BE2C (cell line): ENCODE measurements at regions not wholly inside any gene's neighbourhood (a gene's known extent, or its start where the extent isn't known, plus 50 kb on each side); places are given as distances from the start of the nearest gene placed in this dataset.

Experiments used
- DNase-seq: peaks from one replicate; pipeline ENCODE4 v3.0.0-alpha.2; 2020
- H3K27me3 ChIP-seq: fragments of 250-450 bp; sonication (Bioruptor Pico); 2 replicates; pipeline ENCODE4 v1.5.1; 2020; ENCODE audit warnings: mild to moderate bottlenecking
- H3K36me3 ChIP-seq: fragments of 250-450 bp; sonication (Bioruptor Pico); 2 replicates; pipeline ENCODE4 v1.5.1; 2020; ENCODE audit warnings: mild to moderate bottlenecking
- H3K4me1 ChIP-seq: fragments of 250-450 bp; sonication (Bioruptor Pico); 2 replicates; pipeline ENCODE4 v1.5.1; 2020
- H3K4me3 ChIP-seq: 2 replicates; pipeline ENCODE4 v1.5.1; 2011; ENCODE audit warnings: low read depth, low read length
- H3K9me3 ChIP-seq: fragments of 250-450 bp; sonication (Bioruptor Pico); 2 replicates; pipeline ENCODE4 v1.5.1; 2020
- TF ChIP-seq, protein P1 (sequence below): IDR thresholded peaks from 2 replicates; pipeline ENCODE4 v1.5.1; 2012; ENCODE audit warnings: mild to moderate bottlenecking, low read depth, low read length

DNA sequence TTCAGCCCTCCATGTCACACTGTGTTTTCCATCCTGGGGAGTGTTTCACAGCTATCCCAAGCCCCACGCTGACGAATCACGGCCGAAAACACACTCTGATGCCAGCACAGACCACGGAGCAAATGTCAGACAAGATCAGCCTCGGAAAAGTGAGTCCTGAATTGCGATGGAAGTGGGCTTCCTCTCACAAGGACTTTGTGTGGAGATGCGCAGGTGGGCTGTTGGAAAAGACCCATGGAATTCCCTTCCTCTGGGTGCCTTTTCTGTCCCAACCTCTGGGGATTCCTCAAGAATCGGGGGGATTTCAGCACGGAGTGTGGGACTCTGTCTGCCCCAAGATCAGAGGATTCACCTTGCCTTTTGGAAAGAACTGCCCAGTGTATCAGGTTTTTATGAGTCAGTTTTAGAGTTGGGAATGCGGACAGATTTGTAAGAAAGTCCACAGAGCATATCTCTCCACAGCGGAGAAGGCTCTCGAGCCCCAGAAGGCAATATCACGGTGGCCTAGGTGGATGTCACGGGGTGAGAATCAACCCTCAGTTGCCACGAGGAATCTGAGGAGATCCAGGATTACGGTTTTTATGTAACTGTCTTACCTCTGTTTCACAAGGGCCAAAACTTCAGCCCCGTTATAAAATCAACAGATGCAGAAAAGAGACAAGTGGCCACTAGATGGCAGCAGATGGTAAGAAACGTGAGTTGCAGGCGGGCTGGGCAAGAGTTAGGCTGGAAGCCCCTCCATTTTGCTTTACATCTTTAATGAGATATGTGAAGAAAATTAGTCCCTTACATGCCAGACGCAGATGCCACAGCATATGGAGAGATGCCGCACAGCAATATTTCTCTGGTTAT, 201.9 kb downstream of the DAD1 start:
- no peaks in the 10 kb centered on the region for H3K36me3 ChIP-seq

DNA sequence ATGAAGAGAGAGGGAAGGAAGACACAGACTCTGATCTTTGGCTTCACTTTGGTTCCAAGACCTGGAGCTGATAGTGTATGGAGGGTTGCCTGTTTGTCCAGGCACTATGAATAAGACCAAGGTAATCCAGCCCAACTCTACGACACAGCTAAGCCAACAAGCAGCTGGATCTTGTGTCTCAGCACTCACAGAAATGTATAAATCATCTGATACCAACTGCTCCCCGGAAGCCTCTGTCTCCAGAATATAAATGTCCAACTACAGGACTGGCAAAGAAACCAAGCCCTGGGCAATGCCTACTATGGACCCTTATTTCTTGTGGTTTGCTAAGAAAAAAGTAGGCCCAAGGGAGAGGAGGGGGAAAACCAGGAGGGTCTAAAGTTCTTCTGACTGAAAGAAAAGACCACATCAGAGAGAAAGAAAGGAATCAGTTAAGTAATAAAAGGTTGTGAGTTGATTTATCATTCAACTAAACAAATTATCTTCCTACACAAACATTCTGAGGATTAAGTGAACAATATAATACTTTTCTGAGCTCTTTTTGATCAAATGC, 204.0 kb downstream of the DAD1 start:
- H3K27me3 ChIP-seq, result peaks cover 67% of the 10 kb centered on the region

More for the DNA sequence above, 201.9 kb downstream of the DAD1 start:
- Histone ChIP-seq H3K4me3 (peak overlapping the region; percentile 21), H3K4me1 (no peaks in the 10 kb centered on the region), H3K9me3 (no peaks in the 10 kb centered on the region), H3K27me3 (peaks cover 46% of the 10 kb centered on the region)
- DNase-seq, result peak; percentile 82
- TF ChIP-seq, protein P1, sequence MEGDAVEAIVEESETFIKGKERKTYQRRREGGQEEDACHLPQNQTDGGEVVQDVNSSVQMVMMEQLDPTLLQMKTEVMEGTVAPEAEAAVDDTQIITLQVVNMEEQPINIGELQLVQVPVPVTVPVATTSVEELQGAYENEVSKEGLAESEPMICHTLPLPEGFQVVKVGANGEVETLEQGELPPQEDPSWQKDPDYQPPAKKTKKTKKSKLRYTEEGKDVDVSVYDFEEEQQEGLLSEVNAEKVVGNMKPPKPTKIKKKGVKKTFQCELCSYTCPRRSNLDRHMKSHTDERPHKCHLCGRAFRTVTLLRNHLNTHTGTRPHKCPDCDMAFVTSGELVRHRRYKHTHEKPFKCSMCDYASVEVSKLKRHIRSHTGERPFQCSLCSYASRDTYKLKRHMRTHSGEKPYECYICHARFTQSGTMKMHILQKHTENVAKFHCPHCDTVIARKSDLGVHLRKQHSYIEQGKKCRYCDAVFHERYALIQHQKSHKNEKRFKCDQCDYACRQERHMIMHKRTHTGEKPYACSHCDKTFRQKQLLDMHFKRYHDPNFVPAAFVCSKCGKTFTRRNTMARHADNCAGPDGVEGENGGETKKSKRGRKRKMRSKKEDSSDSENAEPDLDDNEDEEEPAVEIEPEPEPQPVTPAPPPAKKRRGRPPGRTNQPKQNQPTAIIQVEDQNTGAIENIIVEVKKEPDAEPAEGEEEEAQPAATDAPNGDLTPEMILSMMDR, result peak; percentile 91

DNA sequence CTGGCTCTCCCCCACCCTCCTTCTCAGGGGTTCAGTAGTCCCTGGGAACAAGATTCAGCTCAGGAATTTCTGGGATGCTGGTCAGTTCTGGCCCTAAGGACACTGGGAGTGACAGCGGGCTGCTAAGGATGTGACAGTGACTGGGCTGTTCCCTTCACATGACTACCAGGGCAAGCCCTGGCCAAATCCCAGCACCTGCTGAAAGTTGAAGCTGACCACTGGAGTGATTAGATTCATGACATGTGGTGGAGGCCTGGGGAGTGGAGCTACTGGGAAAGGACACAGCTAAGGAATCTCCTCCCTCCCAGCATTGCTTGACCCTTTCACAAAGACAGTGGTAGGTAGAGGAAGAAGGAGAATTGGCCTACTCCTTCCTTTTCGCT, 204.9 kb downstream of the DAD1 start:
- Histone ChIP-seq H3K4me1 (no peaks in the 10 kb centered on the region), H3K4me3 (no peak overlapping the region), H3K9me3 (no peaks in the 10 kb centered on the region), H3K36me3 (no peaks in the 10 kb centered on the region), H3K27me3 (peaks cover 76% of the 10 kb centered on the region)
- no peak for DNase-seq
- TF ChIP-seq, protein P1, result no peak

More for the DNA sequence above, 204.0 kb downstream of the DAD1 start:
- TF ChIP-seq, protein P1, result no peak
- Histone ChIP-seq H3K4me3 (no peak overlapping the region), H3K9me3 (no peaks in the 10 kb centered on the region), H3K4me1 (no peaks in the 10 kb centered on the region), H3K36me3 (no peaks in the 10 kb centered on the region)
- DNase-seq, result no peak

DNA sequence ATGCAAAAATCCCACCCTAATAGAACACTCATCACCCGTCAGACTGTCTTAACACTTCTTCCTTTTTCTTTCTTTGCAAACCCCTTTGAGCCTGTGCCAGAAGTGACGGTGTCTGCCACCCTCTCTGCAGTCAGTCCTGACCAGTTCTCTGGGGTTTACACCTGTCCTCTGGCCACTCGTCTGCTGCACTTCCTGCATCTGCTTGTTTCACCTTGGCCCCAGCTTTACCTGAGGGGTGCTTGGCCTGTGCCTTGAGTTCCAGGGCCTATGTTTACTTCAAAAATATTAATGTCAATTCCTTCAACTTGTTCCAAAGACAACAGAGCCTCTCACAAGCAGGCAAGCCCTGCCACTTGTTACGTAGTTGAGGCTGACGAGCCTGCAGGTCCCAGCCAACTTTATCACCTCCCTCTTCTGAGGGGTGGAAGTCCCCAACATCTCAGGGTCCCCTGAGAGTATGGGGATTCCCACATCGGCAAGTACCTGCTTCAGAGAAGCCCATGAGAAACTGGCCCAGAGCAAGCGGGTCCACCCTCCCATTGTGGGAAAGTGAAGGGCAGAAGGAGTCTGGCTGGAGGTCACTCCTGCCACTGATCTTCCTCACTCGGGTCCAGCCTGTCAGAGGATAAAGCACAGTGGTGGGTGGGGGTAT, 205.4 kb downstream of the DAD1 start:
- Histone ChIP-seq H3K4me3 (no peak overlapping the region), H3K27me3 (peaks cover 77% of the 10 kb centered on the region), H3K4me1 (no peaks in the 10 kb centered on the region), H3K36me3 (no peaks in the 10 kb centered on the region), H3K9me3 (no peaks in the 10 kb centered on the region)
- TF ChIP-seq, protein P1, result no peak
- no peak for DNase-seq

DNA sequence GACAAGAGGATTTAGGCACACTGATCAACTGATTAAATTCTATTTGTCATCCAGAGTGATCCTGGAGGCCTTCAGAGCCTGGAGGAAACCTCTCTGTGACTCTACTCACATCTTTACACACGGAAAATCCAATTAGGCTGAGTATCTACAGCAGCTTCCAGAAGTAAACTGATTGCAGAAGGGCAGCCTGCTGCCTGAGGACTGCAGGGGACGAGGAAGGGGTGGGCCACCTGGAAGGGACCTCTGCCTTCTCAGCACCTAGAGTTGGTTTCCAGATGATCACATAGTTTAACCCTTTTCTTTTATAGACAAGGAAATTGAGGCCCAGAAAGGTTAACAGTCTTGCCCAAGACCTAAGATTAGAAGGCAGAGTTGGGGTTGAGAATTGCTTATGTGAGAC, 206.1 kb downstream of the DAD1 start:
- no peaks in the 10 kb centered on the region for H3K36me3 ChIP-seq
- H3K4me1 ChIP-seq, result no peaks in the 10 kb centered on the region
- H3K9me3 ChIP-seq, result no peaks in the 10 kb centered on the region
- H3K27me3 ChIP-seq, result peaks cover 80% of the 10 kb centered on the region
- no peak overlapping the region for H3K4me3 ChIP-seq
- no peak for DNase-seq
- TF ChIP-seq, protein P1, result no peak
